ENCODE measurements at regions not wholly inside any gene's neighbourhood (a gene's known extent, or its start where the extent isn't known, plus 50 kb on each side); places are given as distances from the start of the nearest gene placed in this dataset.
"Not testable (repeated sequence)": the region's sequence is repeated elsewhere in the genome, so short reads cannot be mapped to it uniquely, and the experiment has no call there.

GRCh38 chr4:55696424-55696823, 60.3 kb upstream of the NMU start:
- H3K4me1 ChIP-seq (ENCODE audit: control insufficient read depth in 1 of 2, extremely low read depth in 1 of 2, insufficient read depth in 2 of 2, low read length in 2 of 2); ATAC-seq (replicated peaks in 1 of 4); H3K9me3 ChIP-seq; H3K9me3 Mint-ChIP-seq; DNase-seq; POLR2A ChIA-PET; H3K36me3 Mint-ChIP-seq; H3K27ac Mint-ChIP-seq; H3K4me1 Mint-ChIP-seq; H3K4me3 ChIP-seq (ENCODE audit: control insufficient read depth in 1 of 2, extremely low read depth in 1 of 2, low read length in 1 of 2); CTCF ChIA-PET; H3K27me3 ChIP-seq (replicated peaks in 1 of 2; ENCODE audit: control insufficient read depth in 2 of 2, extremely low read depth in 1 of 2, insufficient read depth in 2 of 2, low read length in 1 of 2); H3K4me3 Mint-ChIP-seq; H3K27ac ChIP-seq (ENCODE audit: low read length); H3K36me3 ChIP-seq (ENCODE audit: control insufficient read depth in 2 of 2, extremely low read depth in 1 of 2, insufficient read depth in 1 of 2, low read length in 1 of 2): not testable (repeated sequence)
- peaks cover 18 to 25% of the 10 kb centered on the region in 2 donors for H3K27me3 Mint-ChIP-seq
- no CpG with 5 or more reads among the region's 3 CpGs for WGBS (ENCODE audit: insufficient coverage)

- Histone ChIP-seq H3K27ac (ENCODE audit: low read length) (no peak overlapping the region), H3K4me1 (ENCODE audit: control insufficient read depth in 1 of 2, extremely low read depth in 1 of 2, insufficient read depth in 2 of 2, low read length in 2 of 2) (no peaks in the 10 kb centered on the region), H3K27me3 (replicated peaks in 1 of 2; ENCODE audit: control insufficient read depth in 2 of 2, extremely low read depth in 1 of 2, insufficient read depth in 2 of 2, low read length in 1 of 2) (no peaks in the 10 kb centered on the region), H3K36me3 (ENCODE audit: control insufficient read depth in 2 of 2, extremely low read depth in 1 of 2, insufficient read depth in 1 of 2, low read length in 1 of 2) (no peaks in the 10 kb centered on the region), H3K4me3 (ENCODE audit: control insufficient read depth in 1 of 2, extremely low read depth in 1 of 2, low read length in 1 of 2) (no peak overlapping the region), H3K9me3 (no peaks in the 10 kb centered on the region)
- Mint-ChIP-seq H3K9me3 (no peaks in the 10 kb centered on the region), H3K27ac (no peak overlapping the region), H3K4me3 (no peak overlapping the region), H3K4me1 (peaks cover 0 to 3% (median 0%) of the 10 kb centered on the region in 3 donors), H3K27me3 (peaks cover 6 to 31% of the 10 kb centered on the region in 2 donors), H3K36me3 (no peaks in the 10 kb centered on the region)
- ATAC-seq (replicated peaks in 1 of 4) (no peak), DNase-seq (no peak)
- CTCF ChIA-PET = no interaction called here
- POLR2A ChIA-PET = no interaction called here
Measured at GRCh38 chr4:55706541-55706940, 70.4 kb upstream of the NMU start.

DNA sequence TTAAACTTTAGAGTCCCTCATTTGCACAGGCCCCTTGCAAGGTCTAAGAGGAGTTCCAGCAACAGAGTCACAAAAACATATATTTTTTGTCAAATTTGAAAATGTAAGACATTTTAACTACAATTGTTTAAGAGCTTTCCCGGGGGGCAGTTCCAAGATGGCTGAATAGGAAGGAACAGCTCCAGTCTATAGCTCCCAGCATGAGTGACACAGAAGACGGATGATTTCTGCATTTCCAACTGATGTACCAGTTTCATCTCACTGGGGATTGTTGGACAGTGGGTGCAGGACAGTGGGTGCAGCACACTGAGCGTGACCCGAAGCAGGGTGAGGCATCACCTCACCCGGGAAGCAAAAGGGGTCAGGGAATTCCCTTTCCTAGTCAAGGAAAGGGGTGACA, 71.4 kb upstream of the NMU start:
- Histone ChIP-seq H3K36me3 (ENCODE audit: control insufficient read depth in 2 of 2, extremely low read depth in 1 of 2, insufficient read depth in 1 of 2, low read length in 1 of 2) (no peaks in the 10 kb centered on the region), H3K27ac (ENCODE audit: low read length) (no peak overlapping the region), H3K9me3 (no peaks in the 10 kb centered on the region), H3K4me1 (ENCODE audit: control insufficient read depth in 1 of 2, extremely low read depth in 1 of 2, insufficient read depth in 2 of 2, low read length in 2 of 2) (no peaks in the 10 kb centered on the region), H3K4me3 (ENCODE audit: control insufficient read depth in 1 of 2, extremely low read depth in 1 of 2, low read length in 1 of 2) (no peak overlapping the region), H3K27me3 (replicated peaks in 1 of 2; ENCODE audit: control insufficient read depth in 2 of 2, extremely low read depth in 1 of 2, insufficient read depth in 2 of 2, low read length in 1 of 2) (no peaks in the 10 kb centered on the region)
- Mint-ChIP-seq H3K27me3 (peaks cover 6 to 31% of the 10 kb centered on the region in 2 donors), H3K4me3 (no peak overlapping the region), H3K36me3 (no peaks in the 10 kb centered on the region), H3K27ac (no peak overlapping the region), H3K4me1 (peaks cover 0 to 3% (median 0%) of the 10 kb centered on the region in 3 donors), H3K9me3 (peaks cover 0 to 4% (median 0%) of the 10 kb centered on the region in 3 donors)
- POLR2A ChIA-PET = no interaction called here
- DNase-seq = no peak
- no peak for ATAC-seq (replicated peaks in 1 of 4)
- WGBS (ENCODE audit: insufficient coverage) = 85% methylated on average over 2 of the region's 5 CpGs
- CTCF ChIA-PET = no interaction called here

DNA sequence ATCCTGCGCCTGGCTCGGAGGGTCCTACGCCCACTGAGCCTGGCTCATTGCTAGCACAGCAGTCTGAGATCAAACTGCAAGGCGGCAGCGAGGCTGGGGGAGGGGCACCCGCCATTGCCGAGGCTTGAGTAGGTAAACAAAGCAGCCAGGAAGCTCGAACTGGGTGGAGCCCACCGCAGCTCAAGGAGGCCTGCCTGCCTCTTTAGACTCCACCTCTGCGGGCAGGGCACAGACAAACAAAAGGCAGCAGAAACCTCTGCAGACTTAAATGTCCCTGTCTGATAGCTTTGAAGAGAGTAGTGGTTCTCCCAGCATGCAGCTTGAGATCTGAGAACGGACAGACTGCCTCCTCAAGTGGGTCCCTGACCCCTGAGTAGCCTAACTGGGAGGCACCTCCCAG, 71.9 kb upstream of the NMU start:
- H3K4me1 ChIP-seq (ENCODE audit: control insufficient read depth in 1 of 2, extremely low read depth in 1 of 2, insufficient read depth in 2 of 2, low read length in 2 of 2); CTCF ChIA-PET; H3K36me3 Mint-ChIP-seq; POLR2A ChIA-PET; DNase-seq; H3K4me3 Mint-ChIP-seq; ATAC-seq (replicated peaks in 1 of 4); H3K4me3 ChIP-seq (ENCODE audit: control insufficient read depth in 1 of 2, extremely low read depth in 1 of 2, low read length in 1 of 2); H3K27ac ChIP-seq (ENCODE audit: low read length); H3K27me3 ChIP-seq (replicated peaks in 1 of 2; ENCODE audit: control insufficient read depth in 2 of 2, extremely low read depth in 1 of 2, insufficient read depth in 2 of 2, low read length in 1 of 2); H3K9me3 ChIP-seq; H3K4me1 Mint-ChIP-seq; H3K9me3 Mint-ChIP-seq; H3K36me3 ChIP-seq (ENCODE audit: control insufficient read depth in 2 of 2, extremely low read depth in 1 of 2, insufficient read depth in 1 of 2, low read length in 1 of 2); H3K27ac Mint-ChIP-seq: not testable (repeated sequence)
- WGBS (ENCODE audit: insufficient coverage) = 73% methylated on average over 2 of the region's 11 CpGs
- H3K27me3 Mint-ChIP-seq = peaks cover 6 to 29% of the 10 kb centered on the region in 2 donors

GRCh38 chr4:55712835-55713234, 76.7 kb upstream of the NMU start:
- CTCF ChIA-PET; H3K36me3 Mint-ChIP-seq; POLR2A ChIA-PET; H3K27ac ChIP-seq (ENCODE audit: low read length); H3K4me3 Mint-ChIP-seq; H3K4me1 ChIP-seq (ENCODE audit: control insufficient read depth in 1 of 2, extremely low read depth in 1 of 2, insufficient read depth in 2 of 2, low read length in 2 of 2); H3K27me3 ChIP-seq (replicated peaks in 1 of 2; ENCODE audit: control insufficient read depth in 2 of 2, extremely low read depth in 1 of 2, insufficient read depth in 2 of 2, low read length in 1 of 2); H3K36me3 ChIP-seq (ENCODE audit: control insufficient read depth in 2 of 2, extremely low read depth in 1 of 2, insufficient read depth in 1 of 2, low read length in 1 of 2); H3K4me3 ChIP-seq (ENCODE audit: control insufficient read depth in 1 of 2, extremely low read depth in 1 of 2, low read length in 1 of 2); H3K9me3 Mint-ChIP-seq; ATAC-seq (replicated peaks in 1 of 4); H3K27ac Mint-ChIP-seq; DNase-seq; H3K9me3 ChIP-seq; H3K4me1 Mint-ChIP-seq: not testable (repeated sequence)
- peaks cover 1 to 16% of the 10 kb centered on the region in 2 donors for H3K27me3 Mint-ChIP-seq
- no CpG with 5 or more reads among the region's 2 CpGs for WGBS (ENCODE audit: insufficient coverage)

- no peaks in the 10 kb centered on the region for H3K36me3 ChIP-seq (ENCODE audit: control insufficient read depth in 2 of 2, extremely low read depth in 1 of 2, insufficient read depth in 1 of 2, low read length in 1 of 2)
Measured at GRCh38 chr4:55721651-55722050, 85.6 kb upstream of the NMU start.

GRCh38 chr4:55722132-55722531, 86.0 kb upstream of the NMU start:
- Histone ChIP-seq H3K36me3 (ENCODE audit: control insufficient read depth in 2 of 2, extremely low read depth in 1 of 2, insufficient read depth in 1 of 2, low read length in 1 of 2) (no peaks in the 10 kb centered on the region), H3K27me3 (replicated peaks in 1 of 2; ENCODE audit: control insufficient read depth in 2 of 2, extremely low read depth in 1 of 2, insufficient read depth in 2 of 2, low read length in 1 of 2) (peaks cover 0 to under 1% of the 10 kb centered on the region in 2 experiments), H3K4me3 (ENCODE audit: control insufficient read depth in 1 of 2, extremely low read depth in 1 of 2, low read length in 1 of 2) (no peak overlapping the region), H3K4me1 (ENCODE audit: control insufficient read depth in 1 of 2, extremely low read depth in 1 of 2, insufficient read depth in 2 of 2, low read length in 2 of 2) (no peaks in the 10 kb centered on the region), H3K9me3 (no peaks in the 10 kb centered on the region), H3K27ac (ENCODE audit: low read length) (no peak overlapping the region)
- Mint-ChIP-seq H3K36me3 (no peaks in the 10 kb centered on the region), H3K9me3 (no peaks in the 10 kb centered on the region), H3K27me3 (peaks cover 0 to 10% of the 10 kb centered on the region in 2 donors), H3K27ac (no peak overlapping the region), H3K4me3 (no peak overlapping the region), H3K4me1 (no peaks in the 10 kb centered on the region)
- CTCF ChIA-PET = interaction anchor here in 1 of 2 donors (0.7 kb wide), 1 partner anchor 14 kb away, joined by 5 read pairs; no protein-coding TSS in a partner anchor
- no peak for ATAC-seq (replicated peaks in 1 of 4)
- DNase-seq = no peak
- POLR2A ChIA-PET = no interaction called here
- WGBS (ENCODE audit: insufficient coverage) = 95% methylated on average over 5 of the region's 6 CpGs

More at GRCh38 chr4:55721651-55722050, 85.6 kb upstream of the NMU start:
- Mint-ChIP-seq H3K4me1 (no peaks in the 10 kb centered on the region), H3K27ac (no peak overlapping the region), H3K9me3 (no peaks in the 10 kb centered on the region), H3K27me3 (peaks cover 0 to 10% of the 10 kb centered on the region in 2 donors), H3K4me3 (no peak overlapping the region), H3K36me3 (no peaks in the 10 kb centered on the region)
- ChIA-PET CTCF (no interaction called here), POLR2A (no interaction called here)
- Histone ChIP-seq H3K27me3 (replicated peaks in 1 of 2; ENCODE audit: control insufficient read depth in 2 of 2, extremely low read depth in 1 of 2, insufficient read depth in 2 of 2, low read length in 1 of 2) (peaks cover 0 to 2% of the 10 kb centered on the region in 2 experiments), H3K4me3 (ENCODE audit: control insufficient read depth in 1 of 2, extremely low read depth in 1 of 2, low read length in 1 of 2) (no peak overlapping the region), H3K4me1 (ENCODE audit: control insufficient read depth in 1 of 2, extremely low read depth in 1 of 2, insufficient read depth in 2 of 2, low read length in 2 of 2) (no peaks in the 10 kb centered on the region), H3K9me3 (no peaks in the 10 kb centered on the region), H3K27ac (ENCODE audit: low read length) (no peak overlapping the region)
- DNase-seq (no peak), ATAC-seq (replicated peaks in 1 of 4) (no peak)

All from T-cell (primary cell).